ENCODE measurements at regions not wholly inside any gene's neighbourhood (a gene's known extent, or its start where the extent isn't known, plus 50 kb on each side); places are given as distances from the start of the nearest gene placed in this dataset.

DNA sequence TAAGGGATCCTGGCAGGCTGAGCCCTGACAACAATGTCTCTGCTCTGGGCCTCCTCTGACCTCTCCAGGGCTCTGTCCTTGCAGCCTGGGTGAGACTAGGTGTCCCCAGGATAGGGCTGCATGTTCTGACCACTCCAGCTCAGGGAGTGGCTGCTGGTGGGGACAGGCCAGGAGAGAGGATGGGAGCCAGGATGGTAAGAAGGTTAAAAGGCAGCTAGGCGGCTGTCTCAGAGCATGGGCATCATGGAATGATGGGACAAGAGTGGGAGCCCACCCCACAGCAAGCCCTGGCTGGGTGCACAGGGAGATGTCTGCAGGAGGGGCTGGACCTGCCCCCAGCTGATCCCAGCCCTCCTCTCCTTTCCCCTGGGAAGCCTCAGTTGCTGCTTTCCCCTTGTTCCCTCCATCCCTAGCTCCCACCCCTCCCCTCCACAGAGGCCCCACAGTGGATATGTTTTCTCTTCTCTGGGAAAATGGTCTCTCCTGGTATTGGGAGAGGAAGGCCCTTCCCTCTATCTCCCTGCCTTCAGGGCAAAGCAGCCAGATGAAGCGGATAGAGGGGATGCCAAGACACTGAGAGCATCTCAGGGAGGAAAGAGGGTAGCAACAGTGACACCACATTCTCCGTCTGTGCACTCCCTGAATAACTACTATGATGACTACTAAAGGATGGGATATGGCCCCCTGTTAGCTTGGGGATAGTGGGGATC is 334.3 kb downstream of the DYSF start:
- DNase-seq = no peak

DNA sequence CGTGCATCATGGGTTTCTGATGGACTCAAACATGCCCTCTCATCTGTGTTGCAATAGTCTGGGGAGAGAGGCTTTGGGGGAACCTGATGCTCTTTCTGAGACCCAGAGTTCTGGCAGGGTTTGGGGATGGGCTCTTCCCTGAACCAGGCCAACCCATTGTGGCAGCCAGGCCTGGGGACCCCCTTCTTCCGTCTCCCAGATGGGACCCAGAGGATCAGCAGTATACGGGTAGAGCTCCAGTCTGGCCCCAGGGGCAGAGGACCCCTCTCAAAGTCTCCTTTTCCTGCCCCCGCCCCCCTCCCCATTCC is 333.7 kb downstream of the DYSF start:
- DNase-seq = no peak

DNA sequence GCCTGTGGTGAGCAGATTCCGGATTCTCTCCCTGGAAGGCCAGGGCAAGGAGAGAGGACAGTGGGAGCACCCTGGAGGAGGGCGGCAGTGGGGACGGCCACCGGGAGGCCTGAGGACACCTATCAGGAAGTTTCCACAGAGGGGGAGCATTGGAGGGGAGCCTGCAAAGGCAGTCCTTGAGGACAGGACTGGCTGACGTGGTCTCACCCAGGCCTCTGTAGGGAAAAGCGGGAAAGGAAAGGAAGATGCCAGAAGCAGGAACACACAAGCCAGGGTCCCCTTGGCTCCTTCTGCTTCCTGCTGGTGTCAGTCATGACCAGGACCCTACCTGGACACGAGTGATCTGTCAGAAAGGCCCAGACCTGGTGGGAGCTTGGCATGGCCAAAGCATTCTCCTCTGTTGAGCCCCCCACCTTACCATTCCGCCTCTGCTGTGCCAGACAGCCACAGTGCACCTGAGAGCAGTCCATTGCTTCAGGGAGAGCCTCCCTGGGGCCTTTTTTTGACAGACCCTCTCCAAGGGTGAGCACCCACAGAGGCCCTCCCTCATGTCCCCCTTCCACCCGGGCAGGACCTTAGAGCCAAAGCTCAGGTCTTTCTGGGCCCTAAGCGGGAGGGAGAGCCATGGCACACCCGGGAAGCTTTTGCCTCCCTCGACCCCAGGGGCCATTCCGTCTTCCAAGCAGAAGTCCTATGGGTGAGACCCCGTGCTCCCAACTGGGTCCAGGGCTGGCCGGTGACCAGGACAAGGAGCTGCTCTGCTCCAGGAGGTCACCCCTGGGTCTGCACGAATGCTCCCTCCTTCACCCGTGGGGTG is 333.1 kb downstream of the DYSF start:
- no peak for DNase-seq

DNA sequence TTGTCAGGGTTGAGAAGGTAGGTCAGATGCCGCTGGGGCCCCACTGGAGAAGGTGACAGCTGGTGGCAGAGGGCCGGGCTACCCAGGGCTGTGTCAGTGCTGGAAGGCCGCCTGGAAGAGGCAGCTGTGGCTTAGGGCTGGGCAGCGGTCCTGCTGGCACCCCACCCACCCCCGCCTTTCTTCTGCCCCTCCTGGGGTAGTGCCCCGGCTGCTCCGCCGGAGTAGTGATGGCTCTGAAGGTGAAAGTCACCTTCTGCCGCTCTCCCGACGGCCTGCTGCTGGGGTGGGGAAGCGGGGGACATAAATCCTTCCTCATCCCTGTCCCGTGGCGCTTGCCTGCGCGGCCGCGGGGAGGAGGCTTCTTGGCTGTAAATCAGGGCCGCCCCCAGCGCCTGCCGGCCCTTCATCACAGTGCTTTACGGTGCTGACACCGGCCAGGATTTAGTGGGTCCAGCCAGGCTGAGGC is 332.2 kb downstream of the DYSF start:
- no peak for DNase-seq

DNA sequence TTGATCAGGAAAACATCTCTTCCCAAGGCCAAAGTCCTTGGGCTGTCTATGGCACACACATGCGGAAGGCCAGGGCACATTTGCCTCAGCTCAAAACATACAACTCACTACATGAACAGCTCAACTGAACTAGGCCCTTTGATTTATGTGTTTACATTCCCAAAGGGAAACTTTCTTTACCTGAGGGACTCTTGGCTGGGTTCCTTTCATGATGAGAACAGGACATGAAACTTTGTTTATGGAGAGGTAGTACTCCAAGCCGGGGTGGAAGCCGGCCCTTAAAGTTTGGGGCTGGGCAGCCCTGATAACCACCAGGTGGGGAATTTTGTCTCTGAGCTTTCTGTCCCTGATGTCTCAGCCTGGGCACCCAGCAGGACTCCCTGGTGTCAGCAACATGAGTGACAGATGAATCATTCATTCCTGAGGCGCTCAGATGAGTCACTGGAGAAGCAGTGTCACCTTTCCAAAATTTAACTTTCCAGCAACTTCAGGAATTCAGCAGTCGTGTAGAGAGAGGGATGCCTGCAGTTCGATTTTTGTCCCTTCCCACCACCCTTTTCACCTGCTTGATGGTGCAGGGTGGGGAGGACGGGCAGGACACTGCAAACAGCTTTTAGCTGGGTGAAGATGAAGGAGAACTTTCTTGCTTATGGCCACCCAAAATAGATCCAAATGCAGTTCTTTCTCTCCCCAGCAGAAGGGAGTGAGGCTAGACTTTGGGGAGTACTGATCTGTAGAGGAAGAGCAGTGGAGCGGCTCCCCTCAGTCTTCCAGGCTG is 331.6 kb downstream of the DYSF start:
- DNase-seq = no peak

DNA sequence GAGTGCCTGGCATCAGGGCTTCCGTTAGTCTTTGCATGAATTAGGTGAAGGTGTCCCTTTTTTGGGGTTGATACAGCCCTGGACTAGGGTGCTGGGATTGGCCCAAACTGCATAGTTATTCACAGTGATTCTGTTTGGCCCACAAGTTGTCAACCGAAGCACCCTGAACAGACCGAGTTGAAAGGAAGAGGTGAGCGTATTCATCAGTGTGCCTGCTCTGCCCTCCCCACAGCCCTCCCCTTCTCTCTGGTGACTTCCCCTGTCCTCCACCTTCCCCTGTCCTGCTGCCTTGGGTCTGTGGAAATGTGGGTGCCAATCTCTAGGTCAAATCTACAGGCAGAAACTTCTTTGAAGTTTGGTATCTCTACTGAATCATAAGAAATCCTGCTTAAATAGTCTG is 330.5 kb downstream of the DYSF start:
- no peak for DNase-seq

DNA sequence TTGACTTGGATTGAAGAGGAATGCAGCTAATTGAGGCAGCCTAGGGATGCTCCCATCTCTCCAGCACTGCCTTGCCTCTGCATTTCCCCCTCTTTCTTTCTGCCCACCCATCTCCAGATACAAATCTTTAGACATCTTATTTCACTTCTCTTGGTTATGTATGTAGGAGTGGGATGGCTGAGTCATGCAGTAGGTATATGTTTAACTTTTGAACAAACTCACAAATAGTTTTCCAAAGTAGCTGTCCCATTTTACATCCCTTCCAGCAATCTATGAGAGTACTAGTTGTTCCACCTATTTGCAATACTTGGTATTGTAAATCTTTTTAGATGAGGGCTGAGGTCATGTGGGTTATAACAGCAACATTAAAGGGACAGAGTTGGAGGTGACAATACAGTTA is 329.9 kb downstream of the DYSF start:
- DNase-seq = no peak

DNA sequence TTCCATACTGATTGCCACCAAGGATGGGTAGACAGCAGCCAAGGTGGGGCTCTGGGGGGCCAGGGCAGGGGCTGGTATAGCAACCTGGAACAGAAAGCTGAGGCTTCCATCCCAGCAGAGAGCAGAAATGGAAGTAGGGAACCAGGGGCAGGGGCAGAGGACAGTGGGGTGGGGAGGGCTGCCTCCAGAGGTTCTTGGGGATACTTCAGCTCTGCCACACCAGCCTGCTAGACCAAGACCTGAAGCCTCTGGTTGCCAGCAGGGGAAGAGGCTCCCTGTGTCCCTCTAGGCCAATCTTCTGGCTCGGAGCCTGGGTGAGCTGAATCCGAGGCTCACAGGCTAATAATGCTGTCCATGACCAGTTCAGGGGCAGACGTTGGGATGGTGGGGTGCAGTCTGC is 329.0 kb downstream of the DYSF start:
- DNase-seq = no peak

DNA sequence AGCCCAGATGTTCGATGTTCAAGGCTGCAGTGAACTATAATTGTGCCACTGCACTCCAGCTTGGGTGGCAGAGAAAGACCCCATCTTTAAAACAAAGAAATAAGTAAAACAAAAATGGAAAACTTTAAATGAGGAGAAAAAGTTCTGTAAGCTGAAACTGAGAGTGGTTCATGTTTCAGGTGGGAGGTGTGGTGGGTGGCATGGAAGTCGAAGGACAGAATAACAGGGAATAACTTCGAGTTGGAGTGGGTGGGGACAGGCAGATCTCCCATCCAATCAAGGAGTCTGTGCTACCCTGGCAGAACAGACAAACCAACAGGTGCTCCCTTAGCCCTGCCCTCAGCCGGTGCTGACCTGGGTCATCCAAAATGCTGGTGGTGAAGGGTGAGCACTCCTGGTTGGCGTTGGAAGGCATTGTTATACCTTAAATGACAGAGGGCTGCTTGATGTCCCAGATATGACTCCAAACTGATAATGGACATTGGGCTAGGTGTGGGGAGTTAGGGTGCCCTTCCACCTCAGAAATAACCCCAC is 328.4 kb downstream of the DYSF start:
- no peak for DNase-seq

DNA sequence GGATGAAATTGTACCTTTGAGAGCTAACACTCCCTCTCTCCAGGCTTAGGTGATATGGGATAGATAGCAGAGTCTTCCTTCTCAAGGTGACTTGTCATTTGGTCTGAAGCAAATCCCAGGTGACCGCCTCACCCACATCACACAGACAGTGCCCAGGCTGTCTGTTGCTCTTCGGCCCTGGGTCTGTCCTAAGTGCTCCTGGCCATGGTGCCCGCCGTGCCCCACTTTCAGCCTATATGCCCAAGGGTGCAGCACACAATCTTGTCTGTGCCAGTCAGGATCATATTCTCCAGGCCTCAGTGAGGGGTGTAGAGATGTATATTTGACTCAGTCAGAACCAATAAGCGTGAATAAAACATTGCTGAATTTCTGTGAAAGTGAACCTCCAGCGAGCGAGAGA is 326.8 kb downstream of the DYSF start:
- DNase-seq = no peak

DNA sequence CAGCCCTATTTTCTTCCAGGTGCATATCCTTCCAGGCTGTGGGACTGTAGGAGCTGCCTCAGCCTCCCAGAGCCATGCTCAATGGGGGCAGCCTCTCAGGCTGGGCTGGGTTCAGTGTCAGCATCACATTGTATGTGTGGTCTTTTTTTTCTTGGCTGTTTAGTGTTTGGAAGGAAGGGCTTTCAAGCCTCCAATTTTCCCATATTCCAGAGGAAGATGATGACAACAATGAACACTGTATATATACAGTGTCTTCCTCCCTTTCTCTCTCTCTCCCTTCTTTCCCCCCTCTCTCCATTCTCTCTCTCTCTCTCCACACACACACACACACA is 326.4 kb downstream of the DYSF start:
- DNase-seq = no peak

DNA sequence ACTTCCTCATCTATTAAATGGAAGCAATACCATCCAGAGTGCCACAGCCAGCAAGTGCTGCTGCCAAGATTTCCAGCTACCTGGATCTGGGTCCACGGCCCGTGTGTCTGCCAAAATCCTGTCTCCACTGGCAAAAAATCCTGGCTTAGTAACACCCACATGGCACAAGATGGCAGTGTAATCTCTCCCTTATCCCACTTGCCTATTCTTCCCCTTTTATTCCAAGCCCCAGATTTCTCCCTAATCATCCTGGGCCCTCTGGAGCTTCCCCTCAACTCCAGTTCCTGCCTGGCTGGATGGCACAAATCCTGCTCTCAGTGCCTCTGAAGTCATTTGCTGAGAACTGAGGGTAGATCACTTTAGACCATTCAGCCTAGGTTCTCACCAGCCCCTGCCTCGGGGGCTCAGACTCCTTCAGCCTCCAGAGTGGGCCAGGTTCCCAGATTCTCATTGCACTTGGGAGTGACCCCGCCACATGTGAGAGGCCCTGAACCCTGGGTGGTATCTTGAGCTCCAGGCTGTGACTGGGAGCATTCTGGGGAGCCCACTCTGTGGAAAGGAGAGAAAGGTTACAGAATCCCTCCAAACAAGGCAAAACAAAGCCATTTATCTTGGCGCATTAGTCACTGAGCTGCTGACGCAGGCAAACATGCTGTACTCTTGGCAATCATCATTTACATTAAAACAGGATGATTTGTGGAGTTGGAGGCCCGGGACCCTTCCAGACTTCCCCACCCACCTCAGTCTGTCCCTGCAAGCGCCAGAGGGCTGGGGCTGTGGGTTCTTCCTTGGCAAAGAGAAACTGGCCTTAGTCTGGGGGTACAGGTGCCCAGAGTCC is 325.8 kb downstream of the DYSF start:
- DNase-seq = no peak

DNA sequence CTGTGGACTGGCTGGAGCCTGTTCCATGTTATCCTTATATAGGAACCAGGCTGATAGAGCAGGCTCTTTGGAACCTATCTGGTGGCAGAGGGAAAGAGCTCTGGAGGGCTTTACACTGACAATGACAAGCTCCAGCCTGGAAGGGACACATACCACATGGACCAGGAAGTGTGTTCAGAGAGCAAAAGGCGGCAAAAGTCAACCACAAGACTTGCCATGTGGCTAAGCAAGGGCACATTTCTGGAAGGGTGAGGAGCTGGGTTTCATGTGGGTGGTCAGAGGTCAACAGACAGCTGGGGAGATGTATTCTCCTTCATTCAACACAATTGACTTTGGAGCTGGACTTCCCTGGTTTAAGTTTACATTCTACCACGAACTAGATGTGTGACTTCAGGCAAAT is 325.2 kb downstream of the DYSF start:
- DNase-seq = no peak

DNA sequence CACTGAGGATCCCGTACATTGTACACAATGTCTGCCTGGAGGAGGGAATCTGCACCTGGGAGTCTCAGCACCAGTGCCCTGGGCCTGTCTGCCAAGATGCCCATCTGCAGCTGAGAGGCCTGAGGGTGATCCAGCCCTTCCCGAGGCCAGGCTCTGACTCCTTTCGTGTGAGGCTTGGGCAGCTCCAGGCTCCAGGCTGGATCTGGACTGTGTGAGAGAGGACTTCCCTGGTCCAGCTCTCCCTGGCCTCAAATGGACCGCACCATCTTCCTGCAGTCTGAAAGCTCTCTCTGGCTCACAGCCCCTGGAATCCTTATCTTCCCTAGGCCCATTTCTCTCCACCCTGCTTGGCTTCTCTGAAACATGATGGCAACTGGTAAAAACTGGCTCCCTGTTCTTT is 324.6 kb downstream of the DYSF start:
- no peak for DNase-seq

DNA sequence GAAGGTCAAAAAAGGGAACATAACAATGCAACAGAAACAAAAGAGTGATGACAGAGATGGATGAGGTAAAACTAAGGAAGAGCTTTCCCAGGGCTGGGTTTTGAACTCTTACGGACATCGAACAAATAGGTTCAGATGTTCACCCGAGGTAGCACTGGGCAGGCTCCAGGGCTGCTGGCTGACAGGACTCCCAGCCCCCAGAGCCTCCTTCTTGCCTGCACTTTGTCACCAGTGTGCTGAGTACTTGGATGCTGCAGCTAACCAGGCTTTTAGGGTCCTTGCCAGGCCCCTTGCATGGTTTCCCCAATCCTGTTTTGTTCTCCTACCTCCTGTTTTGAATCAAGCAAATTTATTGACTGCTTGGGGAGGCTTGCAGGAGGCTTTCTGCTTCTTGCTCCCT is 322.9 kb downstream of the DYSF start:
- no peak for DNase-seq

DNA sequence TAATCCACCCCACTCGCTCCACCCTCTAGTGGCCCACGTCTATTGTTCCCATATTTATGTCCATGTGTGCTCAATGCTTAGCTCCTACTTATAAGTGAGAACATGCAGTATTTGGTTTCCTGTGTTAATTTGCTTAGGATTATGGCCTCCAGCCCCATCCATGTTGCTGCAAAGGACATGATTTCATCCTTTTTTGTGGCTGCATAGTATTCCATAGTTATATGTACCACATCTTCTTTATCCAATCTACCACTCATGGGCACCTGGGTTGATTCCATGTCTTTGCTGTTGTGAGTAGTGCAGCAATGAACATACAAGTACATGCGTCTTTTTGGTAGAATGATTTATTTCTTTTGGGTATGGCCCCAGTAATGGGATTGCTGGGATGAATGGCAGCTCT is 319.9 kb downstream of the DYSF start:
- DNase-seq = no peak

DNA sequence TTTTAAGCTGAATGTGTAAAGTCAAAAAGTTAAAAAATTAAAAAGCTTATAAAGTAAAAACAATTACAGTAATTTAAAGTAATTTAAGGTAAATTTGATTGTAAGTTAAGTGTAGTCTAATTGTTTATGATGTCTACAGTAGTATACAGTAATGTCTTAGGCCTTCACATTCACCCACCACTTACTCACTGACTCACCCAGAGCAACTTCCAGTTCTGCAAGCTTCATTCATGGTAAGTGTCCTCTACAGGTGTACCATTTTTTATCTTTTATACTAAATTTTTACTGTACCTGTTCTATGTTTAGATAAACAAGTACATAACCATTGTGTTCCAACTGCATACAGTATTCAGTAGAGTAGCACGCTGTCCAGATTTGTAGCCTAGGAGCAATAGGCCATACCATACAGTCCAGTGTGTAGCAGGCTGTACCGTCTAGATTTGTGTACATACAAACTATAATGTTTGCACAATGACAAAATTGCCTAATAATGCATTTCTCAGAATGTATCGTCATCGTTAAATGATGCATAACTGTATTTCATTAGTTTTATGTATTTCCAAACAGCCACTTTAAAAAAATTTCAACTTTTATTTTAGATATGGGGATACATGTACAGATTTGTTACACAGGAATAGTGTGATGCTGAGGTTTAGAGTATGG is 319.3 kb downstream of the DYSF start:
- DNase-seq = no peak

DNA sequence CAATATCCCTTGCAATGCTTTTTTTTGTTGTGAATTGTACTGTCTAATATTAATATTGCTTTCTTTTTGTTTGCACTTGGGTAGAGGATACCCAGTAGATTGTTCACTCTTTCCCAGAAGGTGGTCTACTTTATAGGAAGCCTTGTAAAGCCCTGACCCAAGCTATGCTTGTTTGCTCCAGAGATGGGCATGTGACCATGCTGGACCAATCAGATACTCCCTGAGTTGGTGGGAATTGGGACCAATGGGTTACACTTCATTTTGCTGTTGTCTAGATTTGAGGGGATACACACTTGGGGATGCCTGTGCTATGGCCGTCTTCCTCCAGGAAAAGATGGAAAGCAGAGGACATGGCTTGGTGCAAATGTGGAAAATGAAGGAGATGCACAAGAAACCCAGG is 314.3 kb downstream of the DYSF start:
- no peak for DNase-seq

DNA sequence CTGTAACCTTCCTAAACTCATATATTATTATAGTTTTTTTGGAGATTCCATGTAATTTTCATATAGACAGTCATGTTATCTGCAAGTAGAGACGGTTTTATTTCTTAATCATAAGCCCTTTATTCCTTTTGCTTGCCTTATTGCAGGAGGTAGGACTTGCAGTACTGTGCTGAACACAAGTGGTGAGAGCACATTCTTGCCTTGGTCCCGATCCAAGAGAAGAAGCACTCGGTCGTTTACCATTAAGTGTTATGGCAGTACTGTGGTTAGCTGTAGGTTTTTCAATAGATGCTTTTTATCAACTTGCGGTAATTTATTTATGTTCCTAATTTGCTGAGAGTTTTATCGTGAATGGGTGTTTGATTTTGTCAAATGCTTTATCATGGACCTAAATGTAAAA is 305.7 kb downstream of the DYSF start:
- no peak for DNase-seq

DNA sequence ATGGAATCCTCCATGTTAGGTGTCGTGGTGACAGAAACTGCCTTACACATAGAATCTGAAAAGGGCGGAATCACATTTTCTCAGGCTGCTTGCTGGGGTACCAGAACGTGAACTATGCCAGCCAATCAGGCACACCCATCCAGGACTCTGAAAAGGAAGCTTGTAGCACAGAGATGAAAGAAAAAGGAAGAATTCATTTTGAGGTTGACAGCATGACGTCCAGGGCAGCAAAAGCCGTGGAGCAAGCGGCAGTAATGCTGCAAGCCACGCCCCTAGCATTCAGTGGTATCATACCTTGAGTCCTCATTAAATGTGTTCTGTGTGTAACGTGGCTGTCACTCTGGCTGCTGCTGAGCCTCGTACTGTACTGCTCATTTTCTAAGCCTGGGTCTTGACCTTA is 304.0 kb downstream of the DYSF start:
- DNase-seq = no peak

DNA sequence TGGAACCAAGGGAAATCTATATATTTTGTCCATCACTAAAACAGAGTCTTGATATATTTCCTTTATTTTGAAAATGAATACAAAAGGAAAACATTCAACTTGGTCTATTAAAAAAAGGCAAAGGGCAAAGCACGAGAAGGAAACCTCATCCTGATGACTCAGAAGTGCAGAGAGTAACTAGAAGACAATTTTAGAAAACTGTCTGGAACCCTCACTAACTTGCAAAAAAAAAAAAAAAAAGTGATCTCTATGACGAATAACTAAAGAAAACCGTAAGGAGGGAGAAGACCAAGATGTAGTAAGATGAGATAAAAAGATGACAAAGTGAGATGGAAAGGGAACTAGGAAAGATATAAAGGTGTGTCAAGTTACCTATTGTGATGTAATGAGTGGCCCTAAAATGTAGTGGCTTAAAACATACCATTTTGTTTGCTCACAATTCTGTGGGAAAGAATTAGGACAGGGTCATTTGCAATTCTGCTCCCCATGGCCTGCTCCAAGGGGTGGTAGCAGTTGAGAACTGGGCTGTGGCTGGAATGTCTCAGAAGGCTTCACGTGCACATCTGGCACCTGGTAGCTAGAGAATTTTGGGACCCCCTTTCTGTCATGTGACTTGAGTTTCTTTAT is 303.0 kb downstream of the DYSF start:
- DNase-seq = no peak

DNA sequence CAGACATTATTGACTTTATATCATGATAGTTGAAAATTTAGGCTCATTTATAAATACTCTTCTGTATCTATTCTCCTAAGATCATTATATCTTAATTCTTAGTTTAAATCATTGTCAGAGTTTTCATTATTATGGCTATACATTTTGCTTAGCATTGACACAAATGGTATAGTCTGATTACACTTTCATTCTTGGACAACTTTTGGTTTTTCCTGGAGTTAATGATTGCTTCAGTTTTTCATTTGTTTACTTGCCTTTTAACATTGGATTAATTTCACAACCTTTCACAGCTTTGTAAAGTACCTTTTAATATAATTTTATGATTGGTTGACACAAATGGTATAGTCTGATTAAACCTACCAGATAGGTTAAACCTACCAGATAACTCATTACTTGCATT is 298.2 kb downstream of the DYSF start:
- no peak for DNase-seq

Measured in CD4-positive, alpha-beta T cell treated with Interferon gamma for 1 hour (primary cell).